Testis (tissue), 2 donors: ENCODE measurements at regions not wholly inside any gene's neighbourhood (a gene's known extent, or its start where the extent isn't known, plus 50 kb on each side); places are given as distances from the start of the nearest gene placed in this dataset.

ENCODE experiments used
- CTCF ChIP-seq, 3 experiments: fragments of 450-650 bp in 2 of 3; fragments of 200-600 bp in 1 of 3; sonication (generic) in 1 of 3; IDR thresholded peaks; one replicate each; pipeline ENCODE4 v1.5.1; 2016 to 2019; ENCODE audit warnings: antibody characterized with exemption in 3 of 3, mild to moderate bottlenecking in 2 of 3, moderate library complexity in 1 of 3
- POLR2A ChIP-seq: fragments of 450-650 bp; IDR thresholded peaks from one replicate; pipeline ENCODE4 v1.6.1; 2017; ENCODE audit warnings: antibody characterized with exemption, mild to moderate bottlenecking, moderate library complexity

- no peak for TF ChIP-seq POLR2A
- no peak for TF ChIP-seq CTCF (IDR thresholded peaks at IDR 0.05)
Measured at GRCh38 chr2:138223319-138223718, 259.0 kb downstream of the HNMT start.
